A549 (cell line): ENCODE measurements at regions not wholly inside any gene's neighbourhood (a gene's known extent, or its start where the extent isn't known, plus 50 kb on each side); places are given as distances from the start of the nearest gene placed in this dataset.

Source experiments
- small RNA-seq, 6 experiments: library from RNA; depleted of rRNA; stranded (forward); fragments of <200 nt; gene quantifications; one replicate each; pipeline ENCODE3, GENCODE V24; 2012

Small RNAs in the stretch of these regions (small RNA-seq; reads per million reads assigned to genes)
- 0 reads per million in 6 experiments for gene AC026470.1
